ENCODE measurements at regions not wholly inside any gene's neighbourhood (a gene's known extent, or its start where the extent isn't known, plus 50 kb on each side); places are given as distances from the start of the nearest gene placed in this dataset.

GRCh38 chr18:67367540-67367939, 149.0 kb downstream of the DSEL start:
- TF ChIP-seq CTCF (IDR thresholded peaks at IDR 0.05; ENCODE audit: low read length) (no peak), EZH2 (optimal IDR thresholded peaks at IDR 0.05; ENCODE audit: low read depth, low read length) (no peak), EZH2phosphoT487 (IDR thresholded peaks at IDR 0.05; ENCODE audit: low read length) (no peak)
